ENCODE measurements at regions not wholly inside any gene's neighbourhood (a gene's known extent, or its start where the extent isn't known, plus 50 kb on each side); places are given as distances from the start of the nearest gene placed in this dataset.

DNA sequence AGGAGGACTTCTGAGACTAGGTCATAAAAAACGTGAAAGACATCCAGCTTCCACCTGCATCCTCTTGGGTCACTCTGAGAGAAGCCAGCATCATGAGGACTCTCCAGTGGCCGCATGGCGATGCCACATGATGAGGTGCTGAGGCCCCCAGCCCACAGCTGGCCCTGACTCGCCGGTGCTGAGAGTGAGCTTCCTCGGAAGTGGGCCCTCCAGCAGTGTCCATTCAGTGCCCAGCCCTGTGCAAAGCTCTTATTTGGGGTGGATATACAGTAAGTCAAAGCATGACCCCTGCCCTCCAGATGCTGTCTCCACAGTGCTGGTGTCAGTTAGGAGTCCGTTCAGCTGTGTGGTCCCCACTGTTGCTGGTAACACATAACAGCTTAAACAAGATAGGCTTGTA, 93.6 kb upstream of the CHST15 start:
- TF ChIP-seq EZH2 (IDR thresholded peaks at IDR 0.05; ENCODE audit: low read length), result no peak
- TF ChIP-seq, protein P1, sequence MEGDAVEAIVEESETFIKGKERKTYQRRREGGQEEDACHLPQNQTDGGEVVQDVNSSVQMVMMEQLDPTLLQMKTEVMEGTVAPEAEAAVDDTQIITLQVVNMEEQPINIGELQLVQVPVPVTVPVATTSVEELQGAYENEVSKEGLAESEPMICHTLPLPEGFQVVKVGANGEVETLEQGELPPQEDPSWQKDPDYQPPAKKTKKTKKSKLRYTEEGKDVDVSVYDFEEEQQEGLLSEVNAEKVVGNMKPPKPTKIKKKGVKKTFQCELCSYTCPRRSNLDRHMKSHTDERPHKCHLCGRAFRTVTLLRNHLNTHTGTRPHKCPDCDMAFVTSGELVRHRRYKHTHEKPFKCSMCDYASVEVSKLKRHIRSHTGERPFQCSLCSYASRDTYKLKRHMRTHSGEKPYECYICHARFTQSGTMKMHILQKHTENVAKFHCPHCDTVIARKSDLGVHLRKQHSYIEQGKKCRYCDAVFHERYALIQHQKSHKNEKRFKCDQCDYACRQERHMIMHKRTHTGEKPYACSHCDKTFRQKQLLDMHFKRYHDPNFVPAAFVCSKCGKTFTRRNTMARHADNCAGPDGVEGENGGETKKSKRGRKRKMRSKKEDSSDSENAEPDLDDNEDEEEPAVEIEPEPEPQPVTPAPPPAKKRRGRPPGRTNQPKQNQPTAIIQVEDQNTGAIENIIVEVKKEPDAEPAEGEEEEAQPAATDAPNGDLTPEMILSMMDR (optimal IDR thresholded peaks at IDR 0.05 in 1 of 3, IDR thresholded peaks at IDR 0.05 in 1 of 3, conservative IDR thresholded peaks at IDR 0.05 in 1 of 3; ENCODE audit: extremely low read depth in 1 of 3, insufficient read depth in 2 of 3, low read length in 3 of 3), result no peak
- H3K9me3 ChIP-seq (ENCODE audit: control insufficient read depth, low read depth, low read length), result no peaks in the 10 kb centered on the region
- dilution Hi-C loops (cut with MboI; ENCODE audit: extremely low pct_ligation_motif_present, low sequenced_read_pairs), result no loop called here
- FAIRE-seq, result no peak
- no peaks in the 10 kb centered on the region for H4K20me1 ChIP-seq (ENCODE audit: control insufficient read depth, extremely low read depth, insufficient read depth, low read length)
- no peaks in the 10 kb centered on the region for H3K27me3 ChIP-seq (ENCODE audit: control insufficient read depth, extremely low read depth, insufficient read depth, low read length)
- no peaks in the 10 kb centered on the region for H3K36me3 ChIP-seq (ENCODE audit: control insufficient read depth in 2 of 2, extremely low read depth in 1 of 2, insufficient read depth in 2 of 2, low read length in 2 of 2)
- DNase-seq (ENCODE audit: low read depth, low spot score), result no peak
- H3K9me1 ChIP-seq (ENCODE audit: control insufficient read depth, extremely low read depth, insufficient read depth, low read length), result no peaks in the 10 kb centered on the region
- H3K4me2 ChIP-seq (ENCODE audit: control insufficient read depth, extremely low read depth, insufficient read depth, low read depth, low read length), result no peak overlapping the region
- H3K9ac ChIP-seq (ENCODE audit: control insufficient read depth, extremely low read depth, insufficient read depth, low read length), result no peak overlapping the region
- H3K4me3 ChIP-seq (ENCODE audit: control insufficient read depth in 2 of 3, extremely low read depth in 1 of 3, insufficient read depth in 2 of 3, low read depth in 1 of 3, low read length in 3 of 3), result no peak overlapping the region
- no peaks in the 10 kb centered on the region for H3K79me2 ChIP-seq (ENCODE audit: control insufficient read depth, insufficient read depth, low read length)
- no peak overlapping the region for H2AFZ ChIP-seq (ENCODE audit: control insufficient read depth, low read length)
- H3K27ac ChIP-seq (ENCODE audit: control insufficient read depth, insufficient read depth, low read length), result no peak overlapping the region
- peaks cover 18% of the 10 kb centered on the region for H3K4me1 ChIP-seq (ENCODE audit: control insufficient read depth, extremely low read depth, insufficient read depth, low read length)

DNA sequence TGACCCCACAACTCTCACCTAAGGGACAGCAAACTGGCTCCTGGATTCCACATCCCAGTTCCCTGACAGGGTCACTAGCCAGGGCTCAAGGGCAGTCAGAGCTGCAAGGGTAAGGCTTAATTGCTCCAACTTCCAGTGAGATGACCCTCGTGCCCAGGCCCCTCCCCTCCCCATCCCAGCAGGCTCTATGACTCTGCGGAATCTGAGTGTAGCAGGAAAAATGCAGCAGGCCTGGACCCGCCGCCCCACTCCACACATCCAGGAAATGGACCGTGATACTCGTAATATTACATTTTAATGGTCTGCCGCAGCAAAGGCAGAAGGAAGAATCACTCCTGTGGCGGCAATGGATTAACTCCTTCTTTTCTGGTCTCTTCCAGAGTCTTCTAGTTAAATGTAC, 91.7 kb upstream of the CHST15 start:
- TF ChIP-seq, protein P1 (optimal IDR thresholded peaks at IDR 0.05 in 1 of 3, IDR thresholded peaks at IDR 0.05 in 1 of 3, conservative IDR thresholded peaks at IDR 0.05 in 1 of 3; ENCODE audit: extremely low read depth in 1 of 3, insufficient read depth in 2 of 3, low read length in 3 of 3), result no peak
- TF ChIP-seq EZH2 (IDR thresholded peaks at IDR 0.05; ENCODE audit: low read length), result no peak
- FAIRE-seq, result no peak
- Histone ChIP-seq H3K9ac (ENCODE audit: control insufficient read depth, extremely low read depth, insufficient read depth, low read length) (no peak overlapping the region), H3K27me3 (ENCODE audit: control insufficient read depth, extremely low read depth, insufficient read depth, low read length) (no peaks in the 10 kb centered on the region), H4K20me1 (ENCODE audit: control insufficient read depth, extremely low read depth, insufficient read depth, low read length) (no peaks in the 10 kb centered on the region), H3K27ac (ENCODE audit: control insufficient read depth, insufficient read depth, low read length) (peak overlapping the region; percentile 60), H2AFZ (ENCODE audit: control insufficient read depth, low read length) (peak overlapping the region; percentile 70), H3K9me3 (ENCODE audit: control insufficient read depth, low read depth, low read length) (no peaks in the 10 kb centered on the region), H3K4me2 (ENCODE audit: control insufficient read depth, extremely low read depth, insufficient read depth, low read depth, low read length) (peak overlapping the region; percentile 54), H3K9me1 (ENCODE audit: control insufficient read depth, extremely low read depth, insufficient read depth, low read length) (no peaks in the 10 kb centered on the region), H3K4me1 (ENCODE audit: control insufficient read depth, extremely low read depth, insufficient read depth, low read length) (peaks cover 27% of the 10 kb centered on the region), H3K36me3 (ENCODE audit: control insufficient read depth in 2 of 2, extremely low read depth in 1 of 2, insufficient read depth in 2 of 2, low read length in 2 of 2) (no peaks in the 10 kb centered on the region), H3K4me3 (ENCODE audit: control insufficient read depth in 2 of 3, extremely low read depth in 1 of 3, insufficient read depth in 2 of 3, low read depth in 1 of 3, low read length in 3 of 3) (no peak overlapping the region), H3K79me2 (ENCODE audit: control insufficient read depth, insufficient read depth, low read length) (no peaks in the 10 kb centered on the region)
- dilution Hi-C loops (cut with MboI; ENCODE audit: extremely low pct_ligation_motif_present, low sequenced_read_pairs), result no loop called here
- no peak for DNase-seq (ENCODE audit: low read depth, low spot score)
